ENCODE measurements at regions not wholly inside any gene's neighbourhood (a gene's known extent, or its start where the extent isn't known, plus 50 kb on each side); places are given as distances from the start of the nearest gene placed in this dataset.

GRCh38 chr3:29005862-29006261, 275.0 kb upstream of the RBMS3 start:
- no peak for ATAC-seq (ENCODE audit: poor library complexity)

GRCh38 chr3:29011441-29011840, 269.4 kb upstream of the RBMS3 start:
- ChIA-PET CTCF (interaction anchor here (0.7 kb wide), 1 partner anchor 19 kb away, joined by 3 read pairs; no protein-coding TSS in a partner anchor), POLR2A (interaction anchor here (0.6 kb wide), 1 partner anchor 9 kb away, joined by 3 read pairs; no protein-coding TSS in a partner anchor)
- TF ChIP-seq, protein P1, sequence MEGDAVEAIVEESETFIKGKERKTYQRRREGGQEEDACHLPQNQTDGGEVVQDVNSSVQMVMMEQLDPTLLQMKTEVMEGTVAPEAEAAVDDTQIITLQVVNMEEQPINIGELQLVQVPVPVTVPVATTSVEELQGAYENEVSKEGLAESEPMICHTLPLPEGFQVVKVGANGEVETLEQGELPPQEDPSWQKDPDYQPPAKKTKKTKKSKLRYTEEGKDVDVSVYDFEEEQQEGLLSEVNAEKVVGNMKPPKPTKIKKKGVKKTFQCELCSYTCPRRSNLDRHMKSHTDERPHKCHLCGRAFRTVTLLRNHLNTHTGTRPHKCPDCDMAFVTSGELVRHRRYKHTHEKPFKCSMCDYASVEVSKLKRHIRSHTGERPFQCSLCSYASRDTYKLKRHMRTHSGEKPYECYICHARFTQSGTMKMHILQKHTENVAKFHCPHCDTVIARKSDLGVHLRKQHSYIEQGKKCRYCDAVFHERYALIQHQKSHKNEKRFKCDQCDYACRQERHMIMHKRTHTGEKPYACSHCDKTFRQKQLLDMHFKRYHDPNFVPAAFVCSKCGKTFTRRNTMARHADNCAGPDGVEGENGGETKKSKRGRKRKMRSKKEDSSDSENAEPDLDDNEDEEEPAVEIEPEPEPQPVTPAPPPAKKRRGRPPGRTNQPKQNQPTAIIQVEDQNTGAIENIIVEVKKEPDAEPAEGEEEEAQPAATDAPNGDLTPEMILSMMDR (IDR thresholded peaks at IDR 0.05) = no peak
- no peak overlapping the region for H3K4me3 Mint-ChIP-seq
- intact Hi-C loops (cut with DNase I, micrococcal nuclease) = no loop called here
- ATAC-seq (ENCODE audit: poor library complexity) = no peak
- H3K27me3 ChIP-seq (ENCODE audit: control insufficient read depth in 1 of 2, insufficient read depth in 2 of 2, low read length in 2 of 2) = no peaks in the 10 kb centered on the region
- H3K9me3 Mint-ChIP-seq = no peaks in the 10 kb centered on the region
- H3K27ac ChIP-seq (ENCODE audit: low read depth in 1 of 2, low read length in 2 of 2) = no peak overlapping the region
- DNase-seq = no peak
- H3K4me1 Mint-ChIP-seq (ENCODE audit: low read depth) = no peaks in the 10 kb centered on the region
- no peak overlapping the region for H3K27ac Mint-ChIP-seq
- H3K4me1 ChIP-seq (ENCODE audit: insufficient read depth, low read length) = no peaks in the 10 kb centered on the region
- H3K9me3 ChIP-seq (ENCODE audit: control insufficient read depth in 1 of 2, insufficient read depth in 1 of 2, low read length in 2 of 2) = peaks cover 0 to 3% of the 10 kb centered on the region in 2 experiments
- H3K36me3 ChIP-seq (ENCODE audit: insufficient read depth, low read length) = no peaks in the 10 kb centered on the region
- no peak overlapping the region for H3K4me3 ChIP-seq (ENCODE audit: low read length)
- no peaks in the 10 kb centered on the region for H3K36me3 Mint-ChIP-seq (ENCODE audit: low read depth)
- no peaks in the 10 kb centered on the region for H3K27me3 Mint-ChIP-seq

More at GRCh38 chr3:29005862-29006261, 275.0 kb upstream of the RBMS3 start:
- Histone ChIP-seq H3K4me1 (ENCODE audit: insufficient read depth, low read length) (no peaks in the 10 kb centered on the region), H3K27me3 (ENCODE audit: control insufficient read depth in 1 of 2, insufficient read depth in 2 of 2, low read length in 2 of 2) (no peaks in the 10 kb centered on the region), H3K4me3 (ENCODE audit: low read length) (no peak overlapping the region), H3K27ac (ENCODE audit: low read depth in 1 of 2, low read length in 2 of 2) (no peak overlapping the region), H3K36me3 (ENCODE audit: insufficient read depth, low read length) (no peaks in the 10 kb centered on the region), H3K9me3 (ENCODE audit: control insufficient read depth in 1 of 2, insufficient read depth in 1 of 2, low read length in 2 of 2) (no peaks in the 10 kb centered on the region)
- H3K9me3 Mint-ChIP-seq = no peaks in the 10 kb centered on the region
- no peak for DNase-seq
- H3K27me3 Mint-ChIP-seq = no peaks in the 10 kb centered on the region
- no peaks in the 10 kb centered on the region for H3K36me3 Mint-ChIP-seq (ENCODE audit: low read depth)
- intact Hi-C loops (cut with DNase I, micrococcal nuclease) = no loop called here
- H3K4me3 Mint-ChIP-seq = no peak overlapping the region
- ChIA-PET CTCF (no interaction called here), POLR2A (no interaction called here)
- H3K4me1 Mint-ChIP-seq (ENCODE audit: low read depth) = no peaks in the 10 kb centered on the region
- TF ChIP-seq, protein P1 (IDR thresholded peaks at IDR 0.05) = no peak
- H3K27ac Mint-ChIP-seq = no peak overlapping the region

GRCh38 chr3:29011966-29012365, 268.9 kb upstream of the RBMS3 start:
- H3K4me3 Mint-ChIP-seq = no peak overlapping the region
- intact Hi-C loops (cut with DNase I, micrococcal nuclease) = no loop called here
- ChIA-PET POLR2A (no interaction called here), CTCF (no interaction called here)
- H3K27me3 Mint-ChIP-seq = no peaks in the 10 kb centered on the region
- ATAC-seq (ENCODE audit: poor library complexity) (no peak), DNase-seq (no peak)
- no peak overlapping the region for H3K27ac Mint-ChIP-seq
- no peaks in the 10 kb centered on the region for H3K27me3 ChIP-seq (ENCODE audit: control insufficient read depth in 1 of 2, insufficient read depth in 2 of 2, low read length in 2 of 2)
- no peaks in the 10 kb centered on the region for H3K9me3 Mint-ChIP-seq
- H3K36me3 Mint-ChIP-seq (ENCODE audit: low read depth) = no peaks in the 10 kb centered on the region
- H3K9me3 ChIP-seq (ENCODE audit: control insufficient read depth in 1 of 2, insufficient read depth in 1 of 2, low read length in 2 of 2) = peaks cover 0 to 3% of the 10 kb centered on the region in 2 experiments
- H3K4me1 Mint-ChIP-seq (ENCODE audit: low read depth) = no peaks in the 10 kb centered on the region
- H3K36me3 ChIP-seq (ENCODE audit: insufficient read depth, low read length) = no peaks in the 10 kb centered on the region
- H3K4me3 ChIP-seq (ENCODE audit: low read length) = no peak overlapping the region
- no peak overlapping the region for H3K27ac ChIP-seq (ENCODE audit: low read depth in 1 of 2, low read length in 2 of 2)
- TF ChIP-seq, protein P1 (IDR thresholded peaks at IDR 0.05) = no peak
- no peaks in the 10 kb centered on the region for H3K4me1 ChIP-seq (ENCODE audit: insufficient read depth, low read length)
